Activated CD8-positive, alpha-beta T cell treated with anti-CD3 and anti-CD28 coated beads for 36 hours (primary cell): ENCODE measurements at regions not wholly inside any gene's neighbourhood (a gene's known extent, or its start where the extent isn't known, plus 50 kb on each side); places are given as distances from the start of the nearest gene placed in this dataset.

Experiments used
- ATAC-seq: fragments of 200-7000 bp; cut with Tn5 transposase; one replicate; pipeline ENCODE4 v1.10.0; 2021; ENCODE audit warnings: mild to moderate bottlenecking, moderate library complexity
- CTCF ChIA-PET: fragments of 350-600 bp; sonication (Branson Sonifier 250); formaldehyde crosslinking; loops from one replicate; lab custom pipeline; 2021; ENCODE audit warnings: antibody characterized with exemption; lab: Charles Lee
- POLR2A ChIA-PET: fragments of 350-600 bp; sonication (Branson Sonifier 250); formaldehyde crosslinking; loops from one replicate; lab custom pipeline; 2021; ENCODE audit warnings: antibody characterized with exemption; lab: Charles Lee
- DNase-seq: peaks from one replicate; pipeline ENCODE4 v3.0.0-alpha.2; 2020
- H3K27ac Mint-ChIP-seq: one replicate; pipeline ENCODE4 v1.8.0; 2021; ENCODE audit warnings: mild to moderate bottlenecking, mixed read lengths
- H3K27me3 Mint-ChIP-seq: one replicate; pipeline ENCODE4 v1.8.0; 2021; ENCODE audit warnings: mixed read lengths
- H3K36me3 Mint-ChIP-seq: one replicate; pipeline ENCODE4 v1.8.0; 2021; ENCODE audit warnings: low read depth, mixed read lengths
- H3K4me1 Mint-ChIP-seq: one replicate; pipeline ENCODE4 v1.8.0; 2021; ENCODE audit warnings: low read depth, mixed read lengths
- H3K4me3 Mint-ChIP-seq: one replicate; pipeline ENCODE4 v1.8.0; 2021; ENCODE audit warnings: mild to moderate bottlenecking, moderate library complexity, mixed read lengths
- H3K9me3 Mint-ChIP-seq: one replicate; pipeline ENCODE4 v1.8.0; 2021; ENCODE audit warnings: mixed read lengths
- intact Hi-C: fragments of 100-400 bp; cut with micrococcal nuclease; formaldehyde crosslinking; loops from one replicate; pipeline ENCODE4 v1.10.0; 2022
- TF ChIP-seq, protein P1 (sequence below): fragments of 200-600 bp; IDR thresholded peaks from one replicate; pipeline ENCODE4 v1.8.0; 2022; ENCODE audit warnings: antibody characterized with exemption, mild to moderate bottlenecking

DNA sequence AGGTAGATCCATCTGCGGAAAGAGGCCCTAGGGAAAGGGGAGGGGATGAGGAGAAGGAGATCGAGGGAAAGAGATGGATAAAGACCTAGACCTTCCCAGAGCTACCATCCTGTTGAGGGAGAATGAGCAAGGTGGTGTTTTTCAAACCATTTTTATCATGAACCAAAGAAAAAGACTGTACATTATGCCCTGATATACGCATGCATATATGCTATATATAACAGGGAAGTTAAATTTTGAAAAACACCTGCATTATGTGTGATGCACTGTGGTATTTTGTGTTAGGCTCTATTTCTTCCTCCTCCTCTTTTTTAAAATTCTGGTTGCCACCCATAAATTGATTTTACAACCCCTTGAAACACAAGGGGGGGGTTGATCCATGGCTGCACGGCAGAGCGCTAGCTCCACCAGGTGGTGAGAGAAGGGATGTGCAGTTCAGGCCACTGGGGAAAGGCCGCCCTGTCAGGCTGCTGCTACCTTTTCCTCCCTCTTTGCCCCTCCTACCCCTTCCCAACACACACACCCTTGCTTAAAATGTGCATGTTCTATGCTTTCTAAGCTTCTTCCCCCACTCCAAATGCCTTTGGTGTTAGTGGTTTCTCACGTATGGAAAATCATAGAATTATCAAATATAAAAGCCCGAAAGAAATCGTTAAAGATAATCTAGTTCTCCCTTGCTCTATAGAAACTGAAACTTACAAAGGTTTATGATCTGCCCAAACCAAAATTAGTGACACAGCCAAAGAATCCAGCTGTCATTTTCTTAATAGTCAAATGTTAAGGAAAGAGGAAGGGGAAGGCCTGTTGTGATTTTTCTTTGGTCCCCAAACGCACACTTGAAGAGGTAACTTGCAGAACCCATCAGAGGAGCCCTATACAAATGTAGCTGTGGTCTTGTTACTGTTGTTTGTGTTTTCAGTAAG, 262.0 kb upstream of the UMPS start:
- peaks cover 16% of the 10 kb centered on the region for H3K27me3 Mint-ChIP-seq
- H3K36me3 Mint-ChIP-seq: no peaks in the 10 kb centered on the region
- CTCF ChIA-PET: interaction anchor here (0.7 to 1.7 kb wide), 15 partner anchors 9 to 220 kb away, joined by 3 to 5 read pairs (median 3); no protein-coding TSS in a partner anchor
- DNase-seq: peak; percentile 33
- H3K4me1 Mint-ChIP-seq: no peaks in the 10 kb centered on the region
- peak; percentile 71 for ATAC-seq
- no peak overlapping the region for H3K27ac Mint-ChIP-seq
- H3K9me3 Mint-ChIP-seq: no peaks in the 10 kb centered on the region
- POLR2A ChIA-PET: no interaction called here
- H3K4me3 Mint-ChIP-seq: no peak overlapping the region
- intact Hi-C loops: loop anchor here (10.0 kb wide), 1 partner anchor 113 kb away; no protein-coding TSS in a partner anchor
- TF ChIP-seq, protein P1, sequence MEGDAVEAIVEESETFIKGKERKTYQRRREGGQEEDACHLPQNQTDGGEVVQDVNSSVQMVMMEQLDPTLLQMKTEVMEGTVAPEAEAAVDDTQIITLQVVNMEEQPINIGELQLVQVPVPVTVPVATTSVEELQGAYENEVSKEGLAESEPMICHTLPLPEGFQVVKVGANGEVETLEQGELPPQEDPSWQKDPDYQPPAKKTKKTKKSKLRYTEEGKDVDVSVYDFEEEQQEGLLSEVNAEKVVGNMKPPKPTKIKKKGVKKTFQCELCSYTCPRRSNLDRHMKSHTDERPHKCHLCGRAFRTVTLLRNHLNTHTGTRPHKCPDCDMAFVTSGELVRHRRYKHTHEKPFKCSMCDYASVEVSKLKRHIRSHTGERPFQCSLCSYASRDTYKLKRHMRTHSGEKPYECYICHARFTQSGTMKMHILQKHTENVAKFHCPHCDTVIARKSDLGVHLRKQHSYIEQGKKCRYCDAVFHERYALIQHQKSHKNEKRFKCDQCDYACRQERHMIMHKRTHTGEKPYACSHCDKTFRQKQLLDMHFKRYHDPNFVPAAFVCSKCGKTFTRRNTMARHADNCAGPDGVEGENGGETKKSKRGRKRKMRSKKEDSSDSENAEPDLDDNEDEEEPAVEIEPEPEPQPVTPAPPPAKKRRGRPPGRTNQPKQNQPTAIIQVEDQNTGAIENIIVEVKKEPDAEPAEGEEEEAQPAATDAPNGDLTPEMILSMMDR: peak; percentile 93

DNA sequence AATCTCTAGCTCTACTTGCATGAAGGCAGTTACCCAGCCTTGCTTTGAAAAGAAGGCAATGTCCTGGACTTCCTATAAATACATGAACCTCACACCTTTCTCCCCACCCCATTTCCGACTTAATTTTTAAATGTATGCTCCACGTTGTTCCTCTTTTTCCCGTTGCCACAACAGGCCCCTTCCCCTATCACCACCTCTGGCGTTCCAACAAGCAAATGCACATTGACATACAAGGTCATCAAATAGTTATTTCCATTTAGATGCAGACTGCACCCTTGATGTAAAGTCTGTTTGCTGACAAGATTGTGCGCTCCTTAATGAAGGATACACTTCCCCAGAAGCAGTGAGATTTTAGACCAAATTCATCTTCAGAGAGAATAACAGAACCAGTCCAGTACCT, 260.7 kb upstream of the UMPS start:
- TF ChIP-seq, protein P1: no peak
- Mint-ChIP-seq H3K4me1 (no peaks in the 10 kb centered on the region), H3K27ac (no peak overlapping the region), H3K27me3 (peaks cover 14% of the 10 kb centered on the region), H3K9me3 (no peaks in the 10 kb centered on the region), H3K4me3 (no peak overlapping the region), H3K36me3 (no peaks in the 10 kb centered on the region)
- no peak for DNase-seq
- ChIA-PET CTCF (interaction anchor here (1.0 to 1.4 kb wide), 3 partner anchors 90 to 219 kb away, joined by 3 read pairs; no protein-coding TSS in a partner anchor), POLR2A (no interaction called here)
- ATAC-seq: no peak
- intact Hi-C loops: loop anchor here (10.0 kb wide), 1 partner anchor 115 kb away; no protein-coding TSS in a partner anchor

DNA sequence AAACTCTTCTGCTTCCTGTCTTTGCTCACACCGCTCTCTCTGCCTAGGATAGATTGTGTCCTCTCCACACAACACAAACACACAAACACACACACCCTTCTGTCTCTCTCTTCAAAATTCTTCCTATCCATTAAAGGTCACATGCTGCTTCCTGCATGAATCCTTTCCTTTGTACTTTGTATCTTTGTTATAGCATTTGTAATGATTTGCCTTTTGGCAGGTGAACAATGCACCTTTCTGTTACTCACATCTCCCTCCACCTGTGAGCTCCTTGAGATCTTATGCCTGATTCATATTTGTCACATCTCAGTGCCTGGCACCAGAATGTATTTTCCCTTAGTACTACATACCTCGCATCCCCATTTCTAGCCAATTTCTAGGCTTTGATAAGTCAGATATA, 251.4 kb upstream of the UMPS start:
- CTCF ChIA-PET: interaction anchor here (0.9 kb wide), 1 partner anchor 10 kb away, joined by 3 read pairs; no protein-coding TSS in a partner anchor
- H3K27me3 Mint-ChIP-seq: peaks cover 6% of the 10 kb centered on the region
- H3K36me3 Mint-ChIP-seq: no peaks in the 10 kb centered on the region
- no peak overlapping the region for H3K4me3 Mint-ChIP-seq
- TF ChIP-seq, protein P1: no peak
- intact Hi-C loops: no loop called here
- no peaks in the 10 kb centered on the region for H3K4me1 Mint-ChIP-seq
- DNase-seq: no peak
- ATAC-seq: no peak
- no peaks in the 10 kb centered on the region for H3K9me3 Mint-ChIP-seq
- no peak overlapping the region for H3K27ac Mint-ChIP-seq
- POLR2A ChIA-PET: no interaction called here

DNA sequence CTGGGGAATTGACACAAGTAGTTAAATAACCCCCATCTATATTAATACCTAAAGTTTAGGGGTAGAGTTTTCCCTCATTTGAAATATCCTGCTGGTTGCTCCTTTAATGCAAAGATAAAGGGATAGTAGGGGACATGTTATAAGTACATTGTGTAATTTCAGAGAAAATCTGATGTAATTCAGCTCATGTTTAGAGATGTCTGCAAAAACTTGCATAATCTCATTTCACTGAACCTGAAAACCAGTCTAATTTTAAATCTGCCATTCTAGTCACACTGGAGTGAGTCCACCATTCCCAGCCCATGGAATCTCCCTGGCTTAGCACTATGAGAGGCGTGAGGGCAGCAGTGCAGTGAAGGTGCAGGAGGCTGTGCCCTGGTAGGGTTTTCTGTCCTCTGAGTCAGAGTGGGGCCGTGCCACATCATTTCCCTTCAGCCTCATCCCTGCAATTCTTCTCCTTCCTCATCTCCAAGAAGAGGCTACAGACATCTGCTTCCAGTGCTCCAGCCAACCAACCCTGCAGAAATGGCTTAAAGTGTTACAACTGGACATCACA, 246.3 kb upstream of the UMPS start:
- Mint-ChIP-seq H3K27ac (no peak overlapping the region), H3K4me1 (no peaks in the 10 kb centered on the region), H3K9me3 (no peaks in the 10 kb centered on the region), H3K36me3 (no peaks in the 10 kb centered on the region), H3K4me3 (no peak overlapping the region), H3K27me3 (peaks cover 8% of the 10 kb centered on the region)
- ChIA-PET POLR2A (no interaction called here), CTCF (no interaction called here)
- intact Hi-C loops: no loop called here
- DNase-seq (no peak), ATAC-seq (no peak)
- TF ChIP-seq, protein P1: no peak

DNA sequence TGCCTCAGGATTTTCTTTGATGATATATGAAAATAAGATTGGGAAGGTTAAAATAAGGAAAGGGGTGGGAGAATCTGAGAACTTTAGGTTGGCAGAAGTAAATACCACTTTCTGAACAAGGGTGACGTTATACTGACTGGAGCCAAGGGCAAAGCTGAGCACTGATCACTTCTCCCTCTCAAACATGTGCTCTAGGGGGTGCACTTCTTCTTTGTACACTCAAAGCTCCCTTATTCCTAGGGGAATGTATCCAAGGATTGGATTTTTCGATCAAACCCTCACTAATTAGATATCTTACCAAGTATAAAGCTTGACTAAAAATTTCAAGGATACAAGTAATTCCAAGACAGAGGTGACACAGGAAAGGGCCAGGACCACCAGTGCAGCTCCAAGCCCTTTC, 243.9 kb upstream of the UMPS start:
- intact Hi-C loops: no loop called here
- Mint-ChIP-seq H3K9me3 (no peaks in the 10 kb centered on the region), H3K27ac (no peak overlapping the region), H3K36me3 (no peaks in the 10 kb centered on the region), H3K27me3 (peaks cover 15% of the 10 kb centered on the region), H3K4me3 (no peak overlapping the region), H3K4me1 (no peaks in the 10 kb centered on the region)
- TF ChIP-seq, protein P1: no peak
- ATAC-seq: no peak
- no peak for DNase-seq
- ChIA-PET CTCF (no interaction called here), POLR2A (no interaction called here)
